GM23248 (cell line): ENCODE measurements at regions not wholly inside any gene's neighbourhood (a gene's known extent, or its start where the extent isn't known, plus 50 kb on each side); places are given as distances from the start of the nearest gene placed in this dataset.

Experiments used
- EZH2 ChIP-seq: fragments of 200-600 bp; sonication (generic); IDR thresholded peaks from 2 replicates; pipeline ENCODE4 v1.6.1; 2018; ENCODE audit warnings: antibody characterized with exemption, mild to moderate bottlenecking; ENCODE audit not compliant: insufficient read depth, poor library complexity, severe bottlenecking
- EZH2phosphoT487 ChIP-seq: fragments of 200-600 bp; sonication (generic); IDR thresholded peaks from 2 replicates; pipeline ENCODE4 v1.6.1; 2018; ENCODE audit warnings: antibody characterized with exemption, moderate library complexity, mild to moderate bottlenecking, low read depth; ENCODE audit not compliant: insufficient read depth

- TF ChIP-seq EZH2 (no peak), EZH2phosphoT487 (no peak)
Measured at GRCh38 chr10:2658780-2659179, 408.6 kb upstream of the PFKP start.
